ENCODE measurements at regions not wholly inside any gene's neighbourhood (a gene's known extent, or its start where the extent isn't known, plus 50 kb on each side); places are given as distances from the start of the nearest gene placed in this dataset.
A peak's percentile ranks its signal among the peaks of the same experiment; 100 is the strongest.

GRCh38 chr10:47230482-47230881, 69.5 kb upstream of the GDF10 start:
- no peak for DNase-seq (ENCODE audit: low read depth in 1 of 2, low spot score in 1 of 2)
- Histone ChIP-seq H3K36me3 (no peaks in the 10 kb centered on the region), H3K4me3 (no peak overlapping the region), H3K9me3 (ENCODE audit: low read depth) (no peaks in the 10 kb centered on the region), H3K27ac (no peak overlapping the region), H3K4me1 (ENCODE audit: low read depth) (peaks cover 20% of the 10 kb centered on the region), H3K27me3 (no peaks in the 10 kb centered on the region)
- no peak for TF ChIP-seq CTCF (IDR thresholded peaks at IDR 0.05; ENCODE audit: low read depth, low read length)

- Histone ChIP-seq H3K9me3 (ENCODE audit: low read depth) (no peaks in the 10 kb centered on the region), H3K27me3 (no peaks in the 10 kb centered on the region), H3K36me3 (no peaks in the 10 kb centered on the region), H3K27ac (no peak overlapping the region), H3K4me3 (no peak overlapping the region), H3K4me1 (ENCODE audit: low read depth) (peaks cover 20% of the 10 kb centered on the region)
- no peak for DNase-seq (ENCODE audit: low read depth in 1 of 2, low spot score in 1 of 2)
- no peak for TF ChIP-seq CTCF (IDR thresholded peaks at IDR 0.05; ENCODE audit: low read depth, low read length)
Observed at GRCh38 chr10:47230957-47231356, 69.0 kb upstream of the GDF10 start.

- TF ChIP-seq CTCF (IDR thresholded peaks at IDR 0.05; ENCODE audit: low read depth, low read length) = no peak
- DNase-seq (ENCODE audit: low read depth in 1 of 2, low spot score in 1 of 2) = no peak
- H3K4me1 ChIP-seq (ENCODE audit: low read depth) = peaks cover 20% of the 10 kb centered on the region
- no peaks in the 10 kb centered on the region for H3K27me3 ChIP-seq
- no peak overlapping the region for H3K27ac ChIP-seq
- no peak overlapping the region for H3K4me3 ChIP-seq
- no peaks in the 10 kb centered on the region for H3K36me3 ChIP-seq
- no peaks in the 10 kb centered on the region for H3K9me3 ChIP-seq (ENCODE audit: low read depth)
Observed at GRCh38 chr10:47231414-47231813, 68.6 kb upstream of the GDF10 start.

GRCh38 chr10:47233631-47234030, 66.4 kb upstream of the GDF10 start:
- H3K9me3 ChIP-seq (ENCODE audit: low read depth) = no peaks in the 10 kb centered on the region
- no peak for TF ChIP-seq CTCF (IDR thresholded peaks at IDR 0.05; ENCODE audit: low read depth, low read length)
- H3K27me3 ChIP-seq = no peaks in the 10 kb centered on the region
- no peak overlapping the region for H3K4me3 ChIP-seq
- H3K4me1 ChIP-seq (ENCODE audit: low read depth) = peaks cover 20% of the 10 kb centered on the region
- peak in 1 of 2 donors; percentile 40 for DNase-seq (ENCODE audit: low read depth in 1 of 2, low spot score in 1 of 2)
- H3K36me3 ChIP-seq = no peaks in the 10 kb centered on the region
- no peak overlapping the region for H3K27ac ChIP-seq

GRCh38 chr10:47235484-47235883, 64.5 kb upstream of the GDF10 start:
- DNase-seq (ENCODE audit: low read depth in 1 of 2, low spot score in 1 of 2) = no peak
- no peak overlapping the region for H3K27ac ChIP-seq
- no peaks in the 10 kb centered on the region for H3K9me3 ChIP-seq (ENCODE audit: low read depth)
- no peaks in the 10 kb centered on the region for H3K36me3 ChIP-seq
- H3K4me1 ChIP-seq (ENCODE audit: low read depth) = peaks cover 20% of the 10 kb centered on the region
- TF ChIP-seq CTCF (IDR thresholded peaks at IDR 0.05; ENCODE audit: low read depth, low read length) = no peak
- no peak overlapping the region for H3K4me3 ChIP-seq
- no peaks in the 10 kb centered on the region for H3K27me3 ChIP-seq
